HCT116 (cell line): ENCODE measurements at regions not wholly inside any gene's neighbourhood (a gene's known extent, or its start where the extent isn't known, plus 50 kb on each side); places are given as distances from the start of the nearest gene placed in this dataset.

Experiments used
- ATAC-seq: fragments of 200-7000 bp; cut with Tn5 transposase; 2 replicates; pipeline ENCODE4 v1.9.1; 2020; ENCODE audit warnings: mild to moderate bottlenecking, moderate library complexity
- BruUV-seq: library from RNA; stranded (reverse); fragments of 400-500 nt; replicated peaks from 2 replicates; lab custom pipeline; 2021; lab: Mats Ljungman, UMichigan
- CTCF ChIA-PET: fragments of 300-600 bp; sonication (Branson Sonifier 250); formaldehyde crosslinking; loops from one replicate; lab custom pipeline; 2021; ENCODE audit warnings: antibody characterized with exemption; lab: Charles Lee
- POLR2A ChIA-PET: fragments of 300-600, 350-600 bp; sonication (Branson Sonifier 250); formaldehyde crosslinking; loops from one replicate; lab custom pipeline; 2021; ENCODE audit warnings: antibody characterized with exemption; lab: Charles Lee
- RAD21 ChIA-PET, 2 experiments: fragments of 300-600 bp; sonication (Branson Sonifier 250); formaldehyde crosslinking; loops; one replicate each; lab custom pipeline; 2023; ENCODE audit warnings: low total read pairs in 2 of 2; ENCODE audit not compliant: uncharacterized antibody in 2 of 2, unreplicated experiment in 2 of 2, low non-redundant PET in 1 of 2; lab: Charles Lee
- DNase-seq: peaks from one replicate; pipeline ENCODE4 v3.0.0-alpha.2; 2010; ENCODE audit warnings: low read depth, low spot score
- H2AFZ ChIP-seq: fragments of 200-600 bp; shearing (Covaris generic), sonication (generic); 2 replicates; pipeline ENCODE4 v1.6.1; 2017; ENCODE audit warnings: low read depth, mixed run types, mixed read lengths, antibody characterized with exemption, low read length; ENCODE audit not compliant: poor library complexity, severe bottlenecking
- H3K27ac ChIP-seq: 2 replicates; pipeline ENCODE4 v1.5.1; 2012; ENCODE audit warnings: low read depth, low read length
- H3K27me3 ChIP-seq: fragments of 200-600 bp; sonication (generic); 2 replicates; pipeline ENCODE4 v1.6.1; 2016; ENCODE audit warnings: mixed run types, low read length, mixed read lengths; ENCODE audit not compliant: insufficient read depth
- H3K36me3 ChIP-seq, 2 experiments: fragments of 200-500 bp in 1 of 2; fragments of 200-600 bp in 1 of 2; sonication (Bioruptor generic) in 1 of 2; sonication (generic) in 1 of 2; 2 replicates each; pipeline versions ENCODE4 v1.5.1 to v1.6.1; 2014 to 2016; ENCODE audit warnings: low read length in 2 of 2, inconsistent platforms in 1 of 2, mixed read lengths in 1 of 2, mixed run types in 1 of 2; ENCODE audit not compliant: insufficient read depth in 2 of 2, control insufficient read depth in 1 of 2
- H3K4me1 ChIP-seq, 2 experiments: fragments of 200-600 bp in 1 of 2; sonication (generic) in 1 of 2; 2 replicates each; pipeline versions ENCODE4 v1.5.1 to v1.6.1; 2012 to 2017; ENCODE audit warnings: low read length in 2 of 2, inconsistent platforms in 1 of 2, mild to moderate bottlenecking in 1 of 2, mixed read lengths in 1 of 2, mixed run types in 1 of 2, moderate library complexity in 1 of 2; ENCODE audit not compliant: insufficient read depth in 2 of 2, control insufficient read depth in 1 of 2
- H3K4me2 ChIP-seq: fragments of 200-600 bp; sonication (generic); 2 replicates; pipeline ENCODE4 v1.6.1; 2017; ENCODE audit warnings: mixed run types, low read length, mixed read lengths
- H3K4me3 ChIP-seq, 2 experiments: fragments of 200-600 bp in 1 of 2; sonication (generic) in 1 of 2; replicated peaks in 1 of 2; 2 replicates each; pipeline ENCODE4 v1.5.1; 2011 to 2016; ENCODE audit warnings: low read length in 2 of 2, control low read depth in 1 of 2, low read depth in 1 of 2, mild to moderate bottlenecking in 1 of 2, mixed read lengths in 1 of 2, mixed run types in 1 of 2
- H3K79me2 ChIP-seq: fragments of 200-600 bp; sonication (generic); 2 replicates; pipeline ENCODE4 v1.6.1; 2017; ENCODE audit warnings: mild to moderate bottlenecking, mixed run types, low read length, moderate library complexity, mixed read lengths; ENCODE audit not compliant: insufficient read depth
- H3K9ac ChIP-seq: fragments of 200-600 bp; sonication (generic); 2 replicates; pipeline ENCODE4 v1.6.1; 2016; ENCODE audit warnings: low read length, mixed read lengths
- H3K9me2 ChIP-seq: fragments of 200-600 bp; sonication (generic), shearing (Covaris generic); 2 replicates; pipeline ENCODE4 v1.6.1; 2017; ENCODE audit warnings: mixed run types, mild to moderate bottlenecking, moderate library complexity; ENCODE audit not compliant: insufficient read depth
- H3K9me3 ChIP-seq, 2 experiments: fragments of 200-500 bp in 1 of 2; fragments of 200-600 bp in 1 of 2; sonication (Bioruptor generic) in 1 of 2; sonication (generic) in 1 of 2; 2 replicates each; pipeline ENCODE4 v1.6.1; 2014 to 2017; ENCODE audit warnings: low read length in 2 of 2, mixed read lengths in 2 of 2, inconsistent platforms in 1 of 2, low read depth in 1 of 2, mild to moderate bottlenecking in 1 of 2, mixed run types in 1 of 2, moderate library complexity in 1 of 2; ENCODE audit not compliant: control insufficient read depth in 1 of 2, insufficient read depth in 1 of 2
- H4K20me1 ChIP-seq: fragments of 200-600 bp; sonication (generic), shearing (Covaris generic); 2 replicates; pipeline ENCODE4 v1.6.1; 2017; ENCODE audit warnings: mixed run types, mild to moderate bottlenecking, moderate library complexity; ENCODE audit not compliant: insufficient read depth
- EZH2 ChIP-seq: fragments of 200-600 bp; sonication (generic); IDR thresholded peaks from 2 replicates; pipeline ENCODE4 v1.6.1; 2017; ENCODE audit warnings: antibody characterized with exemption, mixed run types
- EZH2phosphoT487 ChIP-seq: fragments of 200-600 bp; IDR thresholded peaks from 2 replicates; pipeline ENCODE4 v1.6.1; 2018; ENCODE audit warnings: antibody characterized with exemption, borderline replicate concordance
- FOSL1 ChIP-seq: IDR thresholded peaks from 2 replicates; pipeline ENCODE4 v1.6.1; 2012; ENCODE audit warnings: low read depth
- RAD21 ChIP-seq: IDR thresholded peaks from 2 replicates; pipeline ENCODE4 v1.6.1; 2012; ENCODE audit warnings: low read depth, mild to moderate bottlenecking
- SIN3A ChIP-seq: IDR thresholded peaks from 2 replicates; pipeline ENCODE4 v1.6.1; 2012; ENCODE audit warnings: low read depth
- SP1 ChIP-seq: IDR thresholded peaks from 2 replicates; pipeline ENCODE4 v1.6.1; 2012; ENCODE audit warnings: low read depth
- SRF ChIP-seq: IDR thresholded peaks from 2 replicates; pipeline ENCODE4 v1.6.1; 2012; ENCODE audit warnings: low read depth
- TCF7L2 ChIP-seq: IDR thresholded peaks from 2 replicates; pipeline ENCODE4 v1.7.0; 2011; ENCODE audit warnings: borderline replicate concordance, inconsistent platforms; ENCODE audit not compliant: insufficient read depth, insufficient read length; ENCODE audit errors: extremely low read depth
- YY1 ChIP-seq: IDR thresholded peaks from 2 replicates; pipeline ENCODE4 v1.6.1; 2011; ENCODE audit warnings: low read length, low read depth, moderate library complexity, mild to moderate bottlenecking; ENCODE audit not compliant: insufficient replicate concordance; ENCODE audit errors: extremely low read depth
- intact Hi-C: fragments of 100-400 bp; cut with micrococcal nuclease; formaldehyde crosslinking; loops from 2 replicates; pipeline ENCODE4 v1.10.0; 2022
- TF ChIP-seq, protein P1 (sequence below): IDR thresholded peaks from 2 replicates; pipeline ENCODE4 v1.6.1; 2012
- TF ChIP-seq, protein P2 (sequence below), 3 experiments: fragments of 200-600 bp in 1 of 3; sonication (generic) in 1 of 3; IDR thresholded peaks in 2 of 3; conservative IDR thresholded peaks in 1 of 3; 2 replicates each; pipeline ENCODE4 v1.5.1; 2012 to 2017; ENCODE audit warnings: low read depth in 2 of 3, low read length in 2 of 3, antibody characterized with exemption in 1 of 3, borderline replicate concordance in 1 of 3, control low read depth in 1 of 3, mild to moderate bottlenecking in 1 of 3, mixed read lengths in 1 of 3, mixed run types in 1 of 3, moderate library complexity in 1 of 3; ENCODE audit not compliant: insufficient read depth in 1 of 3
- TF ChIP-seq, protein P3 (sequence below): IDR thresholded peaks from 2 replicates; pipeline ENCODE4 v1.6.1; 2011; ENCODE audit warnings: mild to moderate bottlenecking, low read length, moderate library complexity; ENCODE audit not compliant: insufficient replicate concordance; ENCODE audit errors: extremely low read depth
- TF ChIP-seq, protein P4 (sequence below): IDR thresholded peaks from 2 replicates; pipeline ENCODE4 v1.6.1; 2012; ENCODE audit warnings: low read depth

DNA sequence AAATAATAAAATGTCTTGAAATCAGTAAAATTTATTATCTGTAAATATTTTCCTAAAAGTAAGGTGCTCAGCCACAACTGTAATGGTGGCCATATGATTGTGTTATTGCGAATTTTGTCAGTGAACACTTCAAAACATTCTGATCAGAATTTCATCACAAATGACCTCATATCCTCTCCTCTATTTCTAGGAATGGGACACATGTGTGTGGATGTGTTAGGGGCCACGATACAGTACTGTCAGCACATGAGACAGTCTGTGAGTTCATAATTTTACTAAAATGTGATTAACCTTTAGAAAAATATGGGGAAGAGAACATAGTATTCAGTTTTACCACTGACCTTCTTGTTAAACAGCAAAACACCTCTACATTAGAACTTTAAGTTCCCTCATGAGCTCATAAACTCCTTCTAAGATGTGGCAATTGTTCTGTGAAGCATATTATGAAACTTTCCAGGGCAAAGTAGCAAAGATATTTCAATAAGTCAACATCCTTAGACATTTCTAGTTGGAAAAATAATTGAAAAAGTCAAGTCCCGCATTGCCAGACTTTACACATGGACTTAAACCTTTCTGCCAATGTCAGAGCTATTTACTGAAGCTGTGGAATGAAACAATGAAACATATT is 158.2 kb upstream of the ABI3BP start:
- Histone ChIP-seq H4K20me1 (no peaks in the 10 kb centered on the region), H3K27me3 (no peaks in the 10 kb centered on the region), H3K9me3 (no peaks in the 10 kb centered on the region), H3K36me3 (no peaks in the 10 kb centered on the region), H3K4me1 (no peaks in the 10 kb centered on the region), H3K4me2 (no peak overlapping the region), H3K9ac (no peak overlapping the region), H3K9me2 (no peaks in the 10 kb centered on the region), H3K4me3 (no peak overlapping the region), H3K27ac (no peak overlapping the region), H3K79me2 (no peaks in the 10 kb centered on the region), H2AFZ (no peak overlapping the region)
- ATAC-seq (no peak), DNase-seq (no peak)
- TF ChIP-seq RAD21, result no peak
- TF ChIP-seq, protein P1, sequence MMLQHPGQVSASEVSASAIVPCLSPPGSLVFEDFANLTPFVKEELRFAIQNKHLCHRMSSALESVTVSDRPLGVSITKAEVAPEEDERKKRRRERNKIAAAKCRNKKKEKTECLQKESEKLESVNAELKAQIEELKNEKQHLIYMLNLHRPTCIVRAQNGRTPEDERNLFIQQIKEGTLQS, result no peak
- TF ChIP-seq SP1, result no peak
- TF ChIP-seq, protein P2, sequence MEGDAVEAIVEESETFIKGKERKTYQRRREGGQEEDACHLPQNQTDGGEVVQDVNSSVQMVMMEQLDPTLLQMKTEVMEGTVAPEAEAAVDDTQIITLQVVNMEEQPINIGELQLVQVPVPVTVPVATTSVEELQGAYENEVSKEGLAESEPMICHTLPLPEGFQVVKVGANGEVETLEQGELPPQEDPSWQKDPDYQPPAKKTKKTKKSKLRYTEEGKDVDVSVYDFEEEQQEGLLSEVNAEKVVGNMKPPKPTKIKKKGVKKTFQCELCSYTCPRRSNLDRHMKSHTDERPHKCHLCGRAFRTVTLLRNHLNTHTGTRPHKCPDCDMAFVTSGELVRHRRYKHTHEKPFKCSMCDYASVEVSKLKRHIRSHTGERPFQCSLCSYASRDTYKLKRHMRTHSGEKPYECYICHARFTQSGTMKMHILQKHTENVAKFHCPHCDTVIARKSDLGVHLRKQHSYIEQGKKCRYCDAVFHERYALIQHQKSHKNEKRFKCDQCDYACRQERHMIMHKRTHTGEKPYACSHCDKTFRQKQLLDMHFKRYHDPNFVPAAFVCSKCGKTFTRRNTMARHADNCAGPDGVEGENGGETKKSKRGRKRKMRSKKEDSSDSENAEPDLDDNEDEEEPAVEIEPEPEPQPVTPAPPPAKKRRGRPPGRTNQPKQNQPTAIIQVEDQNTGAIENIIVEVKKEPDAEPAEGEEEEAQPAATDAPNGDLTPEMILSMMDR (IDR thresholded peaks at IDR 0.05 in 2 of 3, conservative IDR thresholded peaks at IDR 0.05 in 1 of 3; ENCODE audit: borderline replicate concordance in 1 of 3, insufficient read depth in 1 of 3, low read depth in 2 of 3, low read length in 2 of 3), result no peak
- no peak for TF ChIP-seq TCF7L2
- TF ChIP-seq EZH2, result no peak
- no peak for TF ChIP-seq FOSL1
- TF ChIP-seq SRF, result no peak
- intact Hi-C loops, result no loop called here
- POLR2A ChIA-PET, result no interaction called here
- RAD21 ChIA-PET, result no interaction called here
- CTCF ChIA-PET, result no interaction called here
- no TSS peak for BruUV-seq

DNA sequence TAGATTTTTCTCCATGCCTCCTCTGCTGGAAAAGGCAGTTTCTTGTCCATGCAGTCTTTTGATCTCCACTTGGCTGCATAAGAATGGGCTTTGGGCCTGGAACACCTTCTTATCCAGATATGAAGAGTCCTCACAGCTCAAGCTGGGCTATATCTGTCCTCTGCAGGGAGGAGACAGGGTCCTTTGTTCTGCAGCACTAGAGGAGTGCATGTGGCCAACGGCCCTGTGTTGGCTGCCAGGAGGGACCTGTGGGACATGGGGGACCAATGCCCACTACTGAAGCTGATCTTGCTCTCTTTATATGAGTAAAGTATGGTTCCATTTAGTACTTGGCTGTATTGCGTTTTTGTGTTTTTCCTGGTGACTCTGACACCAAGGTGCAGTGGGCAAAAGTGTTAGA is 157.3 kb upstream of the ABI3BP start:
- no peak for DNase-seq
- Histone ChIP-seq H3K79me2 (no peaks in the 10 kb centered on the region), H3K27me3 (no peaks in the 10 kb centered on the region), H3K36me3 (no peaks in the 10 kb centered on the region), H3K4me1 (no peaks in the 10 kb centered on the region), H3K4me2 (no peak overlapping the region), H3K9ac (no peak overlapping the region), H3K27ac (no peak overlapping the region), H3K4me3 (no peak overlapping the region), H3K9me3 (no peaks in the 10 kb centered on the region), H3K9me2 (no peaks in the 10 kb centered on the region), H4K20me1 (no peaks in the 10 kb centered on the region), H2AFZ (no peak overlapping the region)
- intact Hi-C loops, result no loop called here
- RAD21 ChIA-PET, result no interaction called here
- POLR2A ChIA-PET, result no interaction called here
- no peak for ATAC-seq
- CTCF ChIA-PET, result no interaction called here
- no TSS peak for BruUV-seq
- TF ChIP-seq, protein P3, sequence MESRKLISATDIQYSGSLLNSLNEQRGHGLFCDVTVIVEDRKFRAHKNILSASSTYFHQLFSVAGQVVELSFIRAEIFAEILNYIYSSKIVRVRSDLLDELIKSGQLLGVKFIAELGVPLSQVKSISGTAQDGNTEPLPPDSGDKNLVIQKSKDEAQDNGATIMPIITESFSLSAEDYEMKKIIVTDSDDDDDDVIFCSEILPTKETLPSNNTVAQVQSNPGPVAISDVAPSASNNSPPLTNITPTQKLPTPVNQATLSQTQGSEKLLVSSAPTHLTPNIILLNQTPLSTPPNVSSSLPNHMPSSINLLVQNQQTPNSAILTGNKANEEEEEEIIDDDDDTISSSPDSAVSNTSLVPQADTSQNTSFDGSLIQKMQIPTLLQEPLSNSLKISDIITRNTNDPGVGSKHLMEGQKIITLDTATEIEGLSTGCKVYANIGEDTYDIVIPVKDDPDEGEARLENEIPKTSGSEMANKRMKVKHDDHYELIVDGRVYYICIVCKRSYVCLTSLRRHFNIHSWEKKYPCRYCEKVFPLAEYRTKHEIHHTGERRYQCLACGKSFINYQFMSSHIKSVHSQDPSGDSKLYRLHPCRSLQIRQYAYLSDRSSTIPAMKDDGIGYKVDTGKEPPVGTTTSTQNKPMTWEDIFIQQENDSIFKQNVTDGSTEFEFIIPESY, result no peak
- TF ChIP-seq EZH2phosphoT487, result no peak
- TF ChIP-seq, protein P4, sequence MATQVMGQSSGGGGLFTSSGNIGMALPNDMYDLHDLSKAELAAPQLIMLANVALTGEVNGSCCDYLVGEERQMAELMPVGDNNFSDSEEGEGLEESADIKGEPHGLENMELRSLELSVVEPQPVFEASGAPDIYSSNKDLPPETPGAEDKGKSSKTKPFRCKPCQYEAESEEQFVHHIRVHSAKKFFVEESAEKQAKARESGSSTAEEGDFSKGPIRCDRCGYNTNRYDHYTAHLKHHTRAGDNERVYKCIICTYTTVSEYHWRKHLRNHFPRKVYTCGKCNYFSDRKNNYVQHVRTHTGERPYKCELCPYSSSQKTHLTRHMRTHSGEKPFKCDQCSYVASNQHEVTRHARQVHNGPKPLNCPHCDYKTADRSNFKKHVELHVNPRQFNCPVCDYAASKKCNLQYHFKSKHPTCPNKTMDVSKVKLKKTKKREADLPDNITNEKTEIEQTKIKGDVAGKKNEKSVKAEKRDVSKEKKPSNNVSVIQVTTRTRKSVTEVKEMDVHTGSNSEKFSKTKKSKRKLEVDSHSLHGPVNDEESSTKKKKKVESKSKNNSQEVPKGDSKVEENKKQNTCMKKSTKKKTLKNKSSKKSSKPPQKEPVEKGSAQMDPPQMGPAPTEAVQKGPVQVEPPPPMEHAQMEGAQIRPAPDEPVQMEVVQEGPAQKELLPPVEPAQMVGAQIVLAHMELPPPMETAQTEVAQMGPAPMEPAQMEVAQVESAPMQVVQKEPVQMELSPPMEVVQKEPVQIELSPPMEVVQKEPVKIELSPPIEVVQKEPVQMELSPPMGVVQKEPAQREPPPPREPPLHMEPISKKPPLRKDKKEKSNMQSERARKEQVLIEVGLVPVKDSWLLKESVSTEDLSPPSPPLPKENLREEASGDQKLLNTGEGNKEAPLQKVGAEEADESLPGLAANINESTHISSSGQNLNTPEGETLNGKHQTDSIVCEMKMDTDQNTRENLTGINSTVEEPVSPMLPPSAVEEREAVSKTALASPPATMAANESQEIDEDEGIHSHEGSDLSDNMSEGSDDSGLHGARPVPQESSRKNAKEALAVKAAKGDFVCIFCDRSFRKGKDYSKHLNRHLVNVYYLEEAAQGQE, result no peak
- TF ChIP-seq YY1, result no peak
- TF ChIP-seq SIN3A, result no peak
